ENCODE measurements at regions not wholly inside any gene's neighbourhood (a gene's known extent, or its start where the extent isn't known, plus 50 kb on each side); places are given as distances from the start of the nearest gene placed in this dataset.

GRCh38 chr3:106514431-106514830 is 645.6 kb upstream of the CBLB start:
- Histone ChIP-seq H3K36me3 (no peaks in the 10 kb centered on the region), H3K27ac (no peak overlapping the region), H3K27me3 (no peaks in the 10 kb centered on the region), H3K9me3 (no peaks in the 10 kb centered on the region), H3K4me3 (no peak overlapping the region), H3K4me1 (no peaks in the 10 kb centered on the region)
- intact Hi-C loops (cut with DNase I; ENCODE audit: low total_unique reads), result no loop called here
- DNase-seq, result no peak
- TF ChIP-seq CTCF (IDR thresholded peaks at IDR 0.05) (no peak), POLR2A (IDR thresholded peaks at IDR 0.05) (no peak)

DNA sequence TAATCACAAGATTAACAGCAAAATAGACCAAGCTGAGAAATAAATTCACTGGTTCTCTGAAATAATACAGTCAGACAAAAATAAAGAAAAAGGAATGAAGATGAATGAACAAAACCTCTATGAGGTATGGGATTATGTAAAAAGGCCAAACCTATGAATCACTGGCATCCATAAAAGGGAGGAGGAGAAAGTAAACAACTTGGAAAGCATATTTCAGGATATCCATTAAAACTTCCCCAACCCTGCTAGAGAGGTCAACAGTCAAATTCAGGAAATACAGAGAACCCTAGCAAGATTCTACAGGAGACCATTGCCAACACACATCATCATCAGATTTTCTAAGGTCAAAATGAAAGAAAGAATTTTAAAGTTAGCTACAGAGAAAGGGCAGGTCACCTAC is 649.7 kb upstream of the CBLB start:
- DNase-seq, result no peak
- Histone ChIP-seq H3K27ac (no peak overlapping the region), H3K27me3 (no peaks in the 10 kb centered on the region), H3K9me3 (no peaks in the 10 kb centered on the region), H3K4me1 (no peaks in the 10 kb centered on the region), H3K4me3 (no peak overlapping the region), H3K36me3 (no peaks in the 10 kb centered on the region)
- intact Hi-C loops (cut with DNase I; ENCODE audit: low total_unique reads), result no loop called here
- TF ChIP-seq POLR2A (IDR thresholded peaks at IDR 0.05), result no peak
- no peak for TF ChIP-seq CTCF (IDR thresholded peaks at IDR 0.05)

- no peak for DNase-seq
- Histone ChIP-seq H3K4me3 (no peak overlapping the region), H3K4me1 (no peaks in the 10 kb centered on the region), H3K9me3 (no peaks in the 10 kb centered on the region), H3K36me3 (no peaks in the 10 kb centered on the region), H3K27ac (no peak overlapping the region), H3K27me3 (no peaks in the 10 kb centered on the region)
- TF ChIP-seq CTCF (IDR thresholded peaks at IDR 0.05) (no peak), POLR2A (IDR thresholded peaks at IDR 0.05) (no peak)
- intact Hi-C loops (cut with DNase I; ENCODE audit: low total_unique reads), result no loop called here
Measured at GRCh38 chr3:106522397-106522796, 653.6 kb upstream of the CBLB start.

GRCh38 chr3:106528932-106529331 is 660.1 kb upstream of the CBLB start:
- no peak overlapping the region for H3K4me3 ChIP-seq
- H3K4me1 ChIP-seq, result no peaks in the 10 kb centered on the region
- H3K27me3 ChIP-seq, result no peaks in the 10 kb centered on the region
- intact Hi-C loops (cut with DNase I; ENCODE audit: low total_unique reads), result no loop called here
- H3K27ac ChIP-seq, result no peak overlapping the region
- TF ChIP-seq POLR2A (IDR thresholded peaks at IDR 0.05) (no peak), CTCF (IDR thresholded peaks at IDR 0.05) (no peak)
- H3K9me3 ChIP-seq, result no peaks in the 10 kb centered on the region
- no peak for DNase-seq
- no peaks in the 10 kb centered on the region for H3K36me3 ChIP-seq

DNA sequence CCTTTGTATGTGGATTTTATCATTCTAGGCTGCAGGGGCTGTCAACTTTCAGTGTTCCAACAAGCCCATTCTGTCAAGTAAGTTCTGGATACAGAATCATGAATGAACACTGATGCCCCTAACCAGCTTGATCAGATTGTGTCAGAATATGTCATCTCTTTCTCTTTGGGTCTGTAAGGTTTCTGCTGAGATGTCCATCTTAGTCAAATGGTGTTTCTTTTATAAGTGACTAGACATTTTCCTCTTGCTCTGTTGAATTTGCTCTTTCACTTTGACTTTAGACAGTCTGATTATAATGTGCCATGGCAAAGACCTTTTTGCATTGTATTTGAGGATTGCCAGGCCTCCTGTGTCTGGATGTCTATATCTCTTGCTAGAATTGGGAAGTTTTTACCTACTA is 660.9 kb upstream of the CBLB start:
- no peak for DNase-seq
- Histone ChIP-seq H3K27me3 (no peaks in the 10 kb centered on the region), H3K27ac (no peak overlapping the region), H3K4me3 (no peak overlapping the region), H3K36me3 (no peaks in the 10 kb centered on the region), H3K4me1 (no peaks in the 10 kb centered on the region), H3K9me3 (no peaks in the 10 kb centered on the region)
- intact Hi-C loops (cut with DNase I; ENCODE audit: low total_unique reads), result no loop called here
- TF ChIP-seq CTCF (IDR thresholded peaks at IDR 0.05) (no peak), POLR2A (IDR thresholded peaks at IDR 0.05) (no peak)

Measured in uterus (tissue), 3 donors.